ENCODE measurements at regions not wholly inside any gene's neighbourhood (a gene's known extent, or its start where the extent isn't known, plus 50 kb on each side); places are given as distances from the start of the nearest gene placed in this dataset.

GRCh38 chr12:83389237-83389996, 702.7 kb downstream of the TMTC2 start:
- TF ChIP-seq CTCF (IDR thresholded peaks at IDR 0.05), result peak in 2 of 6 experiments; percentile 13 to 17
- no peak for TF ChIP-seq POLR2AphosphoS5 (IDR thresholded peaks at IDR 0.05)
- H3K36me3 ChIP-seq, result no peaks in the 10 kb centered on the region
- no peaks in the 10 kb centered on the region for H3K27me3 ChIP-seq
- DNase-seq (no peak), ATAC-seq (ENCODE audit: low FRiP score in 2 of 2) (peak in 1 of 2 donors; percentile 35)
- no peak overlapping the region for H3K4me3 ChIP-seq
- H3K27ac ChIP-seq, result no peak overlapping the region
- no peaks in the 10 kb centered on the region for H3K9me3 ChIP-seq
- H3K4me1 ChIP-seq, result peaks cover 0 to 3% (median 0%) of the 10 kb centered on the region in 4 donors
- 74 to 84% methylated on average over 16 of the region's 16 CpGs for WGBS, 2 donors

- H3K4me1 ChIP-seq, result peaks cover 0 to 3% (median 0%) of the 10 kb centered on the region in 4 donors
- ATAC-seq (ENCODE audit: low FRiP score in 2 of 2) (no peak), DNase-seq (no peak)
- no peak overlapping the region for H3K4me3 ChIP-seq
- H3K36me3 ChIP-seq, result no peaks in the 10 kb centered on the region
- TF ChIP-seq CTCF (IDR thresholded peaks at IDR 0.05) (no peak), POLR2A (IDR thresholded peaks at IDR 0.05) (no peak), POLR2AphosphoS5 (IDR thresholded peaks at IDR 0.05) (no peak), EP300 (IDR thresholded peaks at IDR 0.05) (no peak)
- no peak overlapping the region for H3K27ac ChIP-seq
- H3K27me3 ChIP-seq, result no peaks in the 10 kb centered on the region
- no peaks in the 10 kb centered on the region for H3K9me3 ChIP-seq
Observed at GRCh38 chr12:83388551-83388950, 701.8 kb downstream of the TMTC2 start.

- no peak overlapping the region for H3K4me3 ChIP-seq
- 58 to 60% methylated on average over 3 of the region's 3 CpGs for WGBS, 2 donors
- no peaks in the 10 kb centered on the region for H3K27me3 ChIP-seq
- H3K4me1 ChIP-seq, result peaks cover 0 to 3% (median 0%) of the 10 kb centered on the region in 4 donors
- H3K27ac ChIP-seq, result no peak overlapping the region
- DNase-seq (no peak), ATAC-seq (ENCODE audit: low FRiP score in 2 of 2) (no peak)
- H3K9me3 ChIP-seq, result no peaks in the 10 kb centered on the region
- no peak for TF ChIP-seq POLR2A (IDR thresholded peaks at IDR 0.05)
- TF ChIP-seq CTCF (IDR thresholded peaks at IDR 0.05), result no peak
- no peak for TF ChIP-seq POLR2AphosphoS5 (IDR thresholded peaks at IDR 0.05)
- TF ChIP-seq EP300 (IDR thresholded peaks at IDR 0.05), result no peak
- no peaks in the 10 kb centered on the region for H3K36me3 ChIP-seq
Observed at GRCh38 chr12:83386527-83387264, 700.0 kb downstream of the TMTC2 start.

- WGBS, 2 donors, result 63 to 92% methylated on average over 1 of the region's 1 CpG
- ATAC-seq (ENCODE audit: low FRiP score in 2 of 2), result peak in 1 of 2 donors; percentile 67
- no peak overlapping the region for H3K27ac ChIP-seq
- no peak overlapping the region for H3K4me3 ChIP-seq
- no peak for TF ChIP-seq CTCF (IDR thresholded peaks at IDR 0.05)
- TF ChIP-seq POLR2A (IDR thresholded peaks at IDR 0.05), result no peak
- TF ChIP-seq POLR2AphosphoS5 (IDR thresholded peaks at IDR 0.05), result no peak
- TF ChIP-seq EP300 (IDR thresholded peaks at IDR 0.05), result no peak
- peak in 1 of 2 donors; percentile 38 for DNase-seq
- H3K9me3 ChIP-seq, result no peaks in the 10 kb centered on the region
- H3K4me1 ChIP-seq, result no peaks in the 10 kb centered on the region
- no peaks in the 10 kb centered on the region for H3K27me3 ChIP-seq
- no peaks in the 10 kb centered on the region for H3K36me3 ChIP-seq
Observed at GRCh38 chr12:83378186-83378727, 691.6 kb downstream of the TMTC2 start.

Data from upper lobe of left lung (tissue), 6 donors.